ENCODE measurements at regions not wholly inside any gene's neighbourhood (a gene's known extent, or its start where the extent isn't known, plus 50 kb on each side); places are given as distances from the start of the nearest gene placed in this dataset.

DNA sequence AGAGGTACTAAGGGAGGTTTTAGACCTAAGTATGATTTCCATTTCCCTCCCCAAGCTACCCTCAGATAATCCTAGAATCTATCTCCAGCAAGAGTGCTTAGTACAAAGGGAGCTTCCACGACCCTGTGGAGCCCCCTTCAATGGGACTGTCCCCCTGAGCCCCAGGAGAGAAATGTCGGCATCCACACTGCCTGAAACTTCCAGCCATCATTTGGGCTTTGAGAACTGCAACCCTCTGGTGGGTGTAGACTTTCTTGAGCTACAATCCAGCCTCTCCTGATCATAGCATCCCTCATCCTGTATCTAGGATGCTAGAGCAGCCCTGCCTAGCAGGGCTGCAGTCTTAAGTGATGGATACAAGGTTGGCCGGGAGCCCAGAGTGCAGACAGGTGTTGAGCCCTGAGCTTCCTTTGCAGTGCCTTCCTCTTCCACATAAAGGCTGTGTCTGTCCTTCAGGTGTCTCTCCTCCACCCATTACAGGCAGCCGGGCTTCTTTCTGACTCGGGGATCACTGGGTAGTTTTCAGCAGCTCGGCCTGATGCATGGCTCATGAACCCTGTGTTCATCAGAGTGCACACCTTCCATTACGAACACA, 424.5 kb downstream of the PREX1 start:
- TF ChIP-seq, protein P1, sequence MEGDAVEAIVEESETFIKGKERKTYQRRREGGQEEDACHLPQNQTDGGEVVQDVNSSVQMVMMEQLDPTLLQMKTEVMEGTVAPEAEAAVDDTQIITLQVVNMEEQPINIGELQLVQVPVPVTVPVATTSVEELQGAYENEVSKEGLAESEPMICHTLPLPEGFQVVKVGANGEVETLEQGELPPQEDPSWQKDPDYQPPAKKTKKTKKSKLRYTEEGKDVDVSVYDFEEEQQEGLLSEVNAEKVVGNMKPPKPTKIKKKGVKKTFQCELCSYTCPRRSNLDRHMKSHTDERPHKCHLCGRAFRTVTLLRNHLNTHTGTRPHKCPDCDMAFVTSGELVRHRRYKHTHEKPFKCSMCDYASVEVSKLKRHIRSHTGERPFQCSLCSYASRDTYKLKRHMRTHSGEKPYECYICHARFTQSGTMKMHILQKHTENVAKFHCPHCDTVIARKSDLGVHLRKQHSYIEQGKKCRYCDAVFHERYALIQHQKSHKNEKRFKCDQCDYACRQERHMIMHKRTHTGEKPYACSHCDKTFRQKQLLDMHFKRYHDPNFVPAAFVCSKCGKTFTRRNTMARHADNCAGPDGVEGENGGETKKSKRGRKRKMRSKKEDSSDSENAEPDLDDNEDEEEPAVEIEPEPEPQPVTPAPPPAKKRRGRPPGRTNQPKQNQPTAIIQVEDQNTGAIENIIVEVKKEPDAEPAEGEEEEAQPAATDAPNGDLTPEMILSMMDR (IDR thresholded peaks at IDR 0.05), result no peak
- no peaks in the 10 kb centered on the region for H3K4me1 Mint-ChIP-seq
- intact Hi-C loops (cut with micrococcal nuclease), result no loop called here
- no peak overlapping the region for H3K9ac ChIP-seq (ENCODE audit: insufficient read depth, low read length, poor library complexity, severe bottlenecking)
- no peaks in the 10 kb centered on the region for H3K36me3 Mint-ChIP-seq
- no peak for DNase-seq
- no peaks in the 10 kb centered on the region for H3K27me3 ChIP-seq (ENCODE audit: control insufficient read depth in 2 of 2, insufficient read depth in 2 of 2, low read length in 2 of 2)
- H3K4me3 ChIP-seq (replicated peaks in 1 of 3; ENCODE audit: low read depth in 2 of 3, low read length in 3 of 3), result no peak overlapping the region
- H3K9me3 ChIP-seq (replicated peaks in 1 of 2; ENCODE audit: control insufficient read depth in 1 of 2, insufficient read depth in 1 of 2, low read length in 2 of 2), result no peaks in the 10 kb centered on the region
- no peaks in the 10 kb centered on the region for H3K4me1 ChIP-seq (ENCODE audit: control insufficient read depth in 1 of 2, insufficient read depth in 2 of 2, low read length in 2 of 2)
- no peak overlapping the region for H2AFZ ChIP-seq (ENCODE audit: insufficient read depth, low read depth, low read length, poor library complexity, severe bottlenecking)
- H3K9me3 Mint-ChIP-seq, result no peaks in the 10 kb centered on the region
- H4K20me1 ChIP-seq (ENCODE audit: insufficient read depth, low read length), result no peaks in the 10 kb centered on the region
- peaks cover 4 to 9% (median 4%) of the 10 kb centered on the region in 3 donors for H3K27me3 Mint-ChIP-seq (ENCODE audit: low read depth in 3 of 3)
- H3K79me2 ChIP-seq (ENCODE audit: insufficient read depth, low read length), result no peaks in the 10 kb centered on the region
- H3K36me3 ChIP-seq (replicated peaks in 1 of 2; ENCODE audit: control insufficient read depth in 1 of 2, insufficient read depth in 2 of 2, low read length in 2 of 2), result no peaks in the 10 kb centered on the region
- WGBS (ENCODE audit: insufficient coverage), result 71% methylated on average over 3 of the region's 7 CpGs
- no peak overlapping the region for H3K27ac ChIP-seq (ENCODE audit: low read depth in 1 of 2, low read length in 2 of 2)
- no peak overlapping the region for H3K27ac Mint-ChIP-seq
- no peak overlapping the region for H3K4me2 ChIP-seq (replicated peaks; ENCODE audit: extremely low read depth, low read length, poor library complexity, severe bottlenecking)
- no peak overlapping the region for H3K4me3 Mint-ChIP-seq

DNA sequence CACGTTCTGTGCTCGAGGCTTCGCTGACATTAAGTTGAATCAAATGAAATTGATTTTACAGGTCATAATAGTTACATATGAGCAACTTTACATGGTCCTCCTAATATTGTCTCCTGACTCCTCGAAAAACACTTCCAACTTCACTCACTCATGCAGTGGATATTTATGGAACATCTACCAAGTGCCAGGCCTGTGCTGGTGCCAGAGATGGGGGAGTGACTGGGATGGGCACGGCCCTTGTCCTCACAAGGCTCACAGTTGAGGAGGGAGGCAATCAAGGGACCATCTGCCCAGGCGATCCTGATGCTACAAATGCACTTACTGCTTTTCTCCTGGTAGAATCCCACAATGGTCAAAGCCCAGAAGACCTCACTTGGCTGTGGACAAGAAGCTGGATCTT, 426.4 kb downstream of the PREX1 start:
- Mint-ChIP-seq H3K36me3 (no peaks in the 10 kb centered on the region), H3K27me3 (ENCODE audit: low read depth in 3 of 3) (peaks cover 4 to 6% (median 5%) of the 10 kb centered on the region in 3 donors), H3K4me1 (no peaks in the 10 kb centered on the region), H3K4me3 (no peak overlapping the region), H3K9me3 (no peaks in the 10 kb centered on the region), H3K27ac (no peak overlapping the region)
- Histone ChIP-seq H3K4me3 (replicated peaks in 1 of 3; ENCODE audit: low read depth in 2 of 3, low read length in 3 of 3) (no peak overlapping the region), H2AFZ (ENCODE audit: insufficient read depth, low read depth, low read length, poor library complexity, severe bottlenecking) (no peak overlapping the region), H4K20me1 (ENCODE audit: insufficient read depth, low read length) (no peaks in the 10 kb centered on the region), H3K36me3 (replicated peaks in 1 of 2; ENCODE audit: control insufficient read depth in 1 of 2, insufficient read depth in 2 of 2, low read length in 2 of 2) (no peaks in the 10 kb centered on the region), H3K9me3 (replicated peaks in 1 of 2; ENCODE audit: control insufficient read depth in 1 of 2, insufficient read depth in 1 of 2, low read length in 2 of 2) (no peaks in the 10 kb centered on the region), H3K79me2 (ENCODE audit: insufficient read depth, low read length) (no peaks in the 10 kb centered on the region), H3K9ac (ENCODE audit: insufficient read depth, low read length, poor library complexity, severe bottlenecking) (no peak overlapping the region), H3K27me3 (ENCODE audit: control insufficient read depth in 2 of 2, insufficient read depth in 2 of 2, low read length in 2 of 2) (no peaks in the 10 kb centered on the region), H3K4me2 (replicated peaks; ENCODE audit: extremely low read depth, low read length, poor library complexity, severe bottlenecking) (no peak overlapping the region), H3K4me1 (ENCODE audit: control insufficient read depth in 1 of 2, insufficient read depth in 2 of 2, low read length in 2 of 2) (no peaks in the 10 kb centered on the region), H3K27ac (ENCODE audit: low read depth in 1 of 2, low read length in 2 of 2) (no peak overlapping the region)
- no peak for DNase-seq
- TF ChIP-seq, protein P1 (IDR thresholded peaks at IDR 0.05), result no peak
- 86% methylated on average over 1 of the region's 6 CpGs for whole genome bisulfite sequencing (ENCODE audit: insufficient coverage)
- intact Hi-C loops (cut with micrococcal nuclease), result no loop called here

Data from CD14-positive monocyte (primary cell).